Endothelial cell (in vitro differentiated cells): ENCODE measurements at regions not wholly inside any gene's neighbourhood (a gene's known extent, or its start where the extent isn't known, plus 50 kb on each side); places are given as distances from the start of the nearest gene placed in this dataset.

ENCODE experiments used
- DNase-seq: peaks from one replicate; pipeline ENCODE4 v3.0.0; 2021; ENCODE audit warnings: low spot score
- H3K27ac Mint-ChIP-seq: one replicate; pipeline ENCODE4 v1.8.0; 2021; ENCODE audit warnings: mixed read lengths, inconsistent platforms; ENCODE audit not compliant: unreplicated experiment
- H3K27me3 Mint-ChIP-seq: one replicate; pipeline ENCODE4 v1.8.0; 2021; ENCODE audit warnings: mild to moderate bottlenecking, moderate library complexity, mixed read lengths, inconsistent platforms; ENCODE audit not compliant: unreplicated experiment
- H3K36me3 Mint-ChIP-seq: one replicate; pipeline ENCODE4 v1.8.0; 2021; ENCODE audit warnings: mild to moderate bottlenecking, low read depth, mixed read lengths, inconsistent platforms; ENCODE audit not compliant: unreplicated experiment
- H3K4me1 Mint-ChIP-seq: one replicate; pipeline ENCODE4 v1.8.0; 2021; ENCODE audit warnings: mild to moderate bottlenecking, mixed read lengths, inconsistent platforms; ENCODE audit not compliant: unreplicated experiment
- H3K4me3 Mint-ChIP-seq: one replicate; pipeline ENCODE4 v1.8.0; 2021; ENCODE audit warnings: mild to moderate bottlenecking, mixed read lengths, inconsistent platforms; ENCODE audit not compliant: unreplicated experiment
- H3K9me3 Mint-ChIP-seq: one replicate; pipeline ENCODE4 v1.8.0; 2021; ENCODE audit warnings: mixed read lengths, inconsistent platforms; ENCODE audit not compliant: unreplicated experiment
- CTCF ChIP-seq: fragments of 200-600 bp; sonication (generic); IDR thresholded peaks from one replicate; pipeline ENCODE4 v1.5.0; 2021; ENCODE audit warnings: antibody characterized with exemption; ENCODE audit not compliant: unreplicated experiment

- no peak overlapping the region for H3K27ac Mint-ChIP-seq
- no peaks in the 10 kb centered on the region for H3K4me1 Mint-ChIP-seq
- H3K36me3 Mint-ChIP-seq: no peaks in the 10 kb centered on the region
- no peaks in the 10 kb centered on the region for H3K9me3 Mint-ChIP-seq
- H3K27me3 Mint-ChIP-seq: peaks cover 9% of the 10 kb centered on the region
- no peak overlapping the region for H3K4me3 Mint-ChIP-seq
- no peak for TF ChIP-seq CTCF
- DNase-seq: no peak
These were observed 235.9 kb downstream of the TFCP2L1 start for GRCh38 chr2:121049131-121049530.

GRCh38 chr2:121049950-121050585 is 234.9 kb downstream of the TFCP2L1 start:
- no peak for DNase-seq
- no peak for TF ChIP-seq CTCF
- Mint-ChIP-seq H3K27me3 (peaks cover 12% of the 10 kb centered on the region), H3K4me3 (no peak overlapping the region), H3K9me3 (no peaks in the 10 kb centered on the region), H3K27ac (no peak overlapping the region), H3K36me3 (no peaks in the 10 kb centered on the region), H3K4me1 (no peaks in the 10 kb centered on the region)

- Mint-ChIP-seq H3K9me3 (no peaks in the 10 kb centered on the region), H3K36me3 (no peaks in the 10 kb centered on the region), H3K4me3 (no peak overlapping the region), H3K27ac (no peak overlapping the region), H3K27me3 (peaks cover 16% of the 10 kb centered on the region), H3K4me1 (no peaks in the 10 kb centered on the region)
- no peak for DNase-seq
- no peak for TF ChIP-seq CTCF
These were observed 233.7 kb downstream of the TFCP2L1 start for GRCh38 chr2:121051311-121051710.

- TF ChIP-seq CTCF: no peak
- Mint-ChIP-seq H3K4me1 (no peaks in the 10 kb centered on the region), H3K9me3 (no peaks in the 10 kb centered on the region), H3K27ac (no peak overlapping the region), H3K36me3 (no peaks in the 10 kb centered on the region), H3K4me3 (no peak overlapping the region), H3K27me3 (peaks cover 14% of the 10 kb centered on the region)
- no peak for DNase-seq
These were observed 233.0 kb downstream of the TFCP2L1 start for GRCh38 chr2:121052023-121052422.

GRCh38 chr2:121052521-121052920 is 232.5 kb downstream of the TFCP2L1 start:
- Mint-ChIP-seq H3K27me3 (peaks cover 14% of the 10 kb centered on the region), H3K9me3 (no peaks in the 10 kb centered on the region), H3K27ac (no peak overlapping the region), H3K36me3 (no peaks in the 10 kb centered on the region), H3K4me3 (no peak overlapping the region), H3K4me1 (no peaks in the 10 kb centered on the region)
- DNase-seq: no peak
- no peak for TF ChIP-seq CTCF
